ENCODE measurements at regions not wholly inside any gene's neighbourhood (a gene's known extent, or its start where the extent isn't known, plus 50 kb on each side); places are given as distances from the start of the nearest gene placed in this dataset.

- WGBS (ENCODE audit: extremely low coverage, insufficient coverage, insufficient read length) = no CpG with 5 or more reads among the region's 5 CpGs
- H3K18ac ChIP-seq (ENCODE audit: low read length) = no peak overlapping the region
Measured at GRCh38 chr9:135212961-135213360, 125.5 kb downstream of the OLFM1 start.

GRCh38 chr9:135213566-135213965 lies 126.1 kb downstream of the OLFM1 start:
- H3K23ac ChIP-seq (ENCODE audit: low read length) = no peak overlapping the region
- H3K9me3 ChIP-seq (ENCODE audit: insufficient read depth, low read depth, low read length) = peaks cover 15% of the 10 kb centered on the region
- H2BK5ac ChIP-seq (ENCODE audit: low read depth, low read length, poor library complexity) = no peak overlapping the region
- H3K27me3 ChIP-seq (ENCODE audit: insufficient read depth, low read length) = no peaks in the 10 kb centered on the region
- no peak overlapping the region for H2BK120ac ChIP-seq (ENCODE audit: insufficient read depth, low read length, poor library complexity)
- H3K9ac ChIP-seq (ENCODE audit: low read length) = no peak overlapping the region
- H3K79me1 ChIP-seq (ENCODE audit: low read length) = no peaks in the 10 kb centered on the region
- H3K14ac ChIP-seq (ENCODE audit: low read length) = no peak overlapping the region
- H3K36me3 ChIP-seq (ENCODE audit: control insufficient read depth in 1 of 2, insufficient read depth in 2 of 2, low read length in 2 of 2) = no peaks in the 10 kb centered on the region
- H3K27ac ChIP-seq (ENCODE audit: low read depth, low read length) = no peak overlapping the region
- H3K4me3 ChIP-seq (ENCODE audit: low read depth, low read length) = no peak overlapping the region
- no peak overlapping the region for H4K91ac ChIP-seq (ENCODE audit: low read depth, low read length)
- H2AFZ ChIP-seq (ENCODE audit: insufficient read depth, low read length, poor library complexity) = no peak overlapping the region
- no peaks in the 10 kb centered on the region for H3K79me2 ChIP-seq (ENCODE audit: control insufficient read depth, insufficient read depth, low read length, poor library complexity)
- H3K18ac ChIP-seq (ENCODE audit: low read length) = no peak overlapping the region
- WGBS (ENCODE audit: extremely low coverage, insufficient coverage, insufficient read length) = no CpG with 5 or more reads among the region's 9 CpGs
- no peak overlapping the region for H2BK12ac ChIP-seq (ENCODE audit: low read length)
- H4K8ac ChIP-seq (ENCODE audit: low read depth, low read length) = no peak overlapping the region
- H4K12ac ChIP-seq (ENCODE audit: low read depth, low read length) = no peak overlapping the region
- no peak overlapping the region for H3K4ac ChIP-seq (ENCODE audit: low read depth, low read length)
- H2AK5ac ChIP-seq (ENCODE audit: low read length) = no peak overlapping the region
- DNase-seq = no peak
- H3K4me2 ChIP-seq (ENCODE audit: low read length) = no peak overlapping the region
- no peaks in the 10 kb centered on the region for H3K4me1 ChIP-seq (ENCODE audit: control insufficient read depth in 1 of 2, insufficient read depth in 2 of 2, low read length in 2 of 2)

More at GRCh38 chr9:135212961-135213360, 125.5 kb downstream of the OLFM1 start:
- Histone ChIP-seq H3K9me3 (ENCODE audit: insufficient read depth, low read depth, low read length) (peaks cover 15% of the 10 kb centered on the region), H3K14ac (ENCODE audit: low read length) (no peak overlapping the region), H3K27me3 (ENCODE audit: insufficient read depth, low read length) (no peaks in the 10 kb centered on the region), H4K12ac (ENCODE audit: low read depth, low read length) (no peak overlapping the region), H4K91ac (ENCODE audit: low read depth, low read length) (no peak overlapping the region), H3K79me1 (ENCODE audit: low read length) (no peaks in the 10 kb centered on the region), H2BK120ac (ENCODE audit: insufficient read depth, low read length, poor library complexity) (no peak overlapping the region), H3K36me3 (ENCODE audit: control insufficient read depth in 1 of 2, insufficient read depth in 2 of 2, low read length in 2 of 2) (no peaks in the 10 kb centered on the region), H2BK12ac (ENCODE audit: low read length) (no peak overlapping the region), H3K23ac (ENCODE audit: low read length) (no peak overlapping the region), H3K4ac (ENCODE audit: low read depth, low read length) (no peak overlapping the region), H2AFZ (ENCODE audit: insufficient read depth, low read length, poor library complexity) (no peak overlapping the region), H3K4me3 (ENCODE audit: low read depth, low read length) (no peak overlapping the region), H4K8ac (ENCODE audit: low read depth, low read length) (no peak overlapping the region), H3K79me2 (ENCODE audit: control insufficient read depth, insufficient read depth, low read length, poor library complexity) (no peaks in the 10 kb centered on the region), H2BK5ac (ENCODE audit: low read depth, low read length, poor library complexity) (no peak overlapping the region), H3K27ac (ENCODE audit: low read depth, low read length) (no peak overlapping the region), H3K4me2 (ENCODE audit: low read length) (no peak overlapping the region), H3K4me1 (ENCODE audit: control insufficient read depth in 1 of 2, insufficient read depth in 2 of 2, low read length in 2 of 2) (no peaks in the 10 kb centered on the region), H2AK5ac (ENCODE audit: low read length) (no peak overlapping the region), H3K9ac (ENCODE audit: low read length) (no peak overlapping the region)
- DNase-seq = no peak

- Histone ChIP-seq H3K4me2 (ENCODE audit: low read length) (no peak overlapping the region), H3K4me1 (ENCODE audit: control insufficient read depth in 1 of 2, insufficient read depth in 2 of 2, low read length in 2 of 2) (no peaks in the 10 kb centered on the region), H2AFZ (ENCODE audit: insufficient read depth, low read length, poor library complexity) (no peak overlapping the region), H4K91ac (ENCODE audit: low read depth, low read length) (no peak overlapping the region), H2AK5ac (ENCODE audit: low read length) (no peak overlapping the region), H2BK120ac (ENCODE audit: insufficient read depth, low read length, poor library complexity) (no peak overlapping the region), H3K27me3 (ENCODE audit: insufficient read depth, low read length) (no peaks in the 10 kb centered on the region), H3K23ac (ENCODE audit: low read length) (no peak overlapping the region), H2BK5ac (ENCODE audit: low read depth, low read length, poor library complexity) (no peak overlapping the region), H3K18ac (ENCODE audit: low read length) (no peak overlapping the region), H3K4me3 (ENCODE audit: low read depth, low read length) (no peak overlapping the region), H3K27ac (ENCODE audit: low read depth, low read length) (no peak overlapping the region), H2BK12ac (ENCODE audit: low read length) (no peak overlapping the region), H3K79me2 (ENCODE audit: control insufficient read depth, insufficient read depth, low read length, poor library complexity) (no peaks in the 10 kb centered on the region), H3K14ac (ENCODE audit: low read length) (no peak overlapping the region), H3K79me1 (ENCODE audit: low read length) (no peaks in the 10 kb centered on the region), H4K8ac (ENCODE audit: low read depth, low read length) (no peak overlapping the region), H3K4ac (ENCODE audit: low read depth, low read length) (no peak overlapping the region), H4K12ac (ENCODE audit: low read depth, low read length) (no peak overlapping the region), H3K9ac (ENCODE audit: low read length) (no peak overlapping the region), H3K9me3 (ENCODE audit: insufficient read depth, low read depth, low read length) (peaks cover 15% of the 10 kb centered on the region), H3K36me3 (ENCODE audit: control insufficient read depth in 1 of 2, insufficient read depth in 2 of 2, low read length in 2 of 2) (no peaks in the 10 kb centered on the region)
- no CpG with 5 or more reads among the region's 19 CpGs for WGBS (ENCODE audit: extremely low coverage, insufficient coverage, insufficient read length)
- DNase-seq = no peak
Measured at GRCh38 chr9:135214054-135214640, 126.7 kb downstream of the OLFM1 start.

- Histone ChIP-seq H3K18ac (ENCODE audit: low read length) (no peak overlapping the region), H2BK12ac (ENCODE audit: low read length) (no peak overlapping the region), H3K14ac (ENCODE audit: low read length) (no peak overlapping the region), H3K4me2 (ENCODE audit: low read length) (no peak overlapping the region), H3K9me3 (ENCODE audit: insufficient read depth, low read depth, low read length) (peaks cover 12% of the 10 kb centered on the region), H2AFZ (ENCODE audit: insufficient read depth, low read length, poor library complexity) (no peak overlapping the region), H3K79me2 (ENCODE audit: control insufficient read depth, insufficient read depth, low read length, poor library complexity) (no peaks in the 10 kb centered on the region), H3K23ac (ENCODE audit: low read length) (no peak overlapping the region), H4K8ac (ENCODE audit: low read depth, low read length) (no peak overlapping the region), H3K79me1 (ENCODE audit: low read length) (no peaks in the 10 kb centered on the region), H3K27ac (ENCODE audit: low read depth, low read length) (no peak overlapping the region), H4K91ac (ENCODE audit: low read depth, low read length) (no peak overlapping the region), H3K4me3 (ENCODE audit: low read depth, low read length) (no peak overlapping the region), H3K4ac (ENCODE audit: low read depth, low read length) (no peak overlapping the region), H3K36me3 (ENCODE audit: control insufficient read depth in 1 of 2, insufficient read depth in 2 of 2, low read length in 2 of 2) (no peaks in the 10 kb centered on the region), H3K27me3 (ENCODE audit: insufficient read depth, low read length) (no peaks in the 10 kb centered on the region), H4K12ac (ENCODE audit: low read depth, low read length) (no peak overlapping the region), H2BK120ac (ENCODE audit: insufficient read depth, low read length, poor library complexity) (no peak overlapping the region), H3K4me1 (ENCODE audit: control insufficient read depth in 1 of 2, insufficient read depth in 2 of 2, low read length in 2 of 2) (no peaks in the 10 kb centered on the region), H2AK5ac (ENCODE audit: low read length) (no peak overlapping the region), H2BK5ac (ENCODE audit: low read depth, low read length, poor library complexity) (no peak overlapping the region), H3K9ac (ENCODE audit: low read length) (no peak overlapping the region)
- no CpG with 5 or more reads among the region's 11 CpGs for WGBS (ENCODE audit: extremely low coverage, insufficient coverage, insufficient read length)
- no peak for DNase-seq
Measured at GRCh38 chr9:135214706-135215105, 127.2 kb downstream of the OLFM1 start.

All from trophoblast cell (in vitro differentiated cells and primary cell).